ENCODE measurements at regions not wholly inside any gene's neighbourhood (a gene's known extent, or its start where the extent isn't known, plus 50 kb on each side); places are given as distances from the start of the nearest gene placed in this dataset.

- in situ Hi-C loops (cut with HindIII; ENCODE audit: low sequenced_read_pairs), result no loop called here
Observed at GRCh38 chr2:18110222-18110621, 231.8 kb downstream of the KCNS3 start.

GRCh38 chr2:18106841-18107240, 228.4 kb downstream of the KCNS3 start:
- in situ Hi-C loops (cut with HindIII; ENCODE audit: low sequenced_read_pairs), result no loop called here

- in situ Hi-C loops (cut with HindIII; ENCODE audit: low sequenced_read_pairs), result no loop called here
Observed at GRCh38 chr2:18105929-18106328, 227.5 kb downstream of the KCNS3 start.

GRCh38 chr2:18104595-18105224, 226.2 kb downstream of the KCNS3 start:
- in situ Hi-C loops (cut with HindIII; ENCODE audit: low sequenced_read_pairs), result no loop called here

- in situ Hi-C loops (cut with HindIII; ENCODE audit: low sequenced_read_pairs), result no loop called here
Observed at GRCh38 chr2:18096836-18097405, 218.5 kb downstream of the KCNS3 start.

GRCh38 chr2:18094277-18094676, 215.8 kb downstream of the KCNS3 start:
- in situ Hi-C loops (cut with HindIII; ENCODE audit: low sequenced_read_pairs), result no loop called here

- in situ Hi-C loops (cut with HindIII; ENCODE audit: low sequenced_read_pairs), result no loop called here
Observed at GRCh38 chr2:18093196-18093595, 214.7 kb downstream of the KCNS3 start.

GRCh38 chr2:18092760-18093159, 214.3 kb downstream of the KCNS3 start:
- in situ Hi-C loops (cut with HindIII; ENCODE audit: low sequenced_read_pairs), result no loop called here

GRCh38 chr2:18085593-18085992, 207.1 kb downstream of the KCNS3 start:
- in situ Hi-C loops (cut with HindIII; ENCODE audit: low sequenced_read_pairs), result no loop called here

- in situ Hi-C loops (cut with HindIII; ENCODE audit: low sequenced_read_pairs), result no loop called here
Observed at GRCh38 chr2:18084376-18084775, 205.9 kb downstream of the KCNS3 start.

GRCh38 chr2:18083806-18084205, 205.3 kb downstream of the KCNS3 start:
- in situ Hi-C loops (cut with HindIII; ENCODE audit: low sequenced_read_pairs), result no loop called here

- in situ Hi-C loops (cut with HindIII; ENCODE audit: low sequenced_read_pairs), result no loop called here
Observed at GRCh38 chr2:18078216-18078615, 199.7 kb downstream of the KCNS3 start.

- in situ Hi-C loops (cut with HindIII; ENCODE audit: low sequenced_read_pairs), result no loop called here
Observed at GRCh38 chr2:18077704-18078103, 199.2 kb downstream of the KCNS3 start.

GRCh38 chr2:18077231-18077630, 198.8 kb downstream of the KCNS3 start:
- in situ Hi-C loops (cut with HindIII; ENCODE audit: low sequenced_read_pairs), result no loop called here

- in situ Hi-C loops (cut with HindIII; ENCODE audit: low sequenced_read_pairs), result no loop called here
Observed at GRCh38 chr2:18074476-18074875, 196.0 kb downstream of the KCNS3 start.

- in situ Hi-C loops (cut with HindIII; ENCODE audit: low sequenced_read_pairs), result no loop called here
Observed at GRCh38 chr2:18073601-18074000, 195.1 kb downstream of the KCNS3 start.

- in situ Hi-C loops (cut with HindIII; ENCODE audit: low sequenced_read_pairs), result no loop called here
Observed at GRCh38 chr2:18067588-18068384, 189.3 kb downstream of the KCNS3 start.

GRCh38 chr2:18066894-18067293, 188.4 kb downstream of the KCNS3 start:
- in situ Hi-C loops (cut with HindIII; ENCODE audit: low sequenced_read_pairs), result no loop called here

- in situ Hi-C loops (cut with HindIII; ENCODE audit: low sequenced_read_pairs), result no loop called here
Observed at GRCh38 chr2:18066066-18066465, 187.6 kb downstream of the KCNS3 start.

GRCh38 chr2:18065249-18065648, 186.8 kb downstream of the KCNS3 start:
- in situ Hi-C loops (cut with HindIII; ENCODE audit: low sequenced_read_pairs), result no loop called here

- in situ Hi-C loops (cut with HindIII; ENCODE audit: low sequenced_read_pairs), result no loop called here
Observed at GRCh38 chr2:18063826-18064470, 185.5 kb downstream of the KCNS3 start.

GRCh38 chr2:18062892-18063291, 184.4 kb downstream of the KCNS3 start:
- in situ Hi-C loops (cut with HindIII; ENCODE audit: low sequenced_read_pairs), result no loop called here
